CD4-positive, alpha-beta T cell treated with Interleukin-12 subunit alpha and Interleukin-12 subunit beta, for 1 hour (primary cell): ENCODE measurements at regions not wholly inside any gene's neighbourhood (a gene's known extent, or its start where the extent isn't known, plus 50 kb on each side); places are given as distances from the start of the nearest gene placed in this dataset.

Experiments used
- DNase-seq: peaks from one replicate; pipeline ENCODE4 v3.0.0-alpha.2; 2020

GRCh38 chr3:102757950-102758349 lies 323.1 kb downstream of the ZPLD1 start:
- DNase-seq: no peak

- DNase-seq: no peak
These were observed 327.0 kb downstream of the ZPLD1 start for GRCh38 chr3:102761766-102762165.

GRCh38 chr3:102790747-102791325 lies 356.0 kb downstream of the ZPLD1 start:
- no peak for DNase-seq

DNA sequence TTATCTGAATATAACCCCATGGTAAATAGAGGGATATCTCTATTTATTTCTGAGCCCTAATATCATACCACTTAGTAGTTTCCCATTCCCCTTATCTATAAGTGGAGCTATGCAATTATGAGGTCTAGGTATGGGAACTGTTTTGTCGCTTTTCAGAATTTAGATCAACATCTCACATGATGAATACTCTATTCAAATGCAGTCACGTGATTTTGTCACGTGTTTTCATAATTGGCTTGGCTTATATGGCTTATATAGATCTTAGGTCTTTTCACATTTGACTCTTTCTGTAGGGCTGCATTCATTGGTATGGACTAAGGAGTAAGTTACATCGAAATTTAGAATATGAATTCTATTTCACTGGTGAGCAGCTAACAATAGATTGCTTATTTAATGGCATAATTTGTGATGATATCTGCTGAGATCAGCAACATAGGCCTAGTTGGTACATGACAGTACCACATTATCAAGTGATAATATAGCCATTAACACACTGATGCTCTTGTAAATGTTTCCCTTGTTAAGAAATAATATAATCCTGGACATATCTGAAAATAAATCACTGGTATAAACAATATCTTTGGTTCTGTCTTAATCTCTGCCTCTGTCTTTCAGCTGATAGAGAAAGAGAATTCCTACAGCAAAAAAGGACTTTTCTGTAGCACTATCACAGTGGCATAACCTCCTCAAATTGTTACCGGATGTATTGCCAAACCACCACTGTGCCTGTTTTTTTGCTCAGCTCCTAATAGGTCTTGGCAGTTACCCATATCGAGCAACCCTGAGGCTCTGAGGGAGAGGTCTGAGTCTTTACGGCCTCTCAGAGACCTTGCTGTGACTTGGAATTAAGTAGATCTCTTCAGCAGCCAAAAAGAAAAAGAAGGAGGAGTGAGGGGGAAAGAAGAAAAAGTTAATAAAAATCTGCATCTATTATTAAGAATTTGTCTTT lies 357.1 kb downstream of the ZPLD1 start:
- DNase-seq: no peak

GRCh38 chr3:102796804-102797203 lies 362.0 kb downstream of the ZPLD1 start:
- DNase-seq: no peak

DNA sequence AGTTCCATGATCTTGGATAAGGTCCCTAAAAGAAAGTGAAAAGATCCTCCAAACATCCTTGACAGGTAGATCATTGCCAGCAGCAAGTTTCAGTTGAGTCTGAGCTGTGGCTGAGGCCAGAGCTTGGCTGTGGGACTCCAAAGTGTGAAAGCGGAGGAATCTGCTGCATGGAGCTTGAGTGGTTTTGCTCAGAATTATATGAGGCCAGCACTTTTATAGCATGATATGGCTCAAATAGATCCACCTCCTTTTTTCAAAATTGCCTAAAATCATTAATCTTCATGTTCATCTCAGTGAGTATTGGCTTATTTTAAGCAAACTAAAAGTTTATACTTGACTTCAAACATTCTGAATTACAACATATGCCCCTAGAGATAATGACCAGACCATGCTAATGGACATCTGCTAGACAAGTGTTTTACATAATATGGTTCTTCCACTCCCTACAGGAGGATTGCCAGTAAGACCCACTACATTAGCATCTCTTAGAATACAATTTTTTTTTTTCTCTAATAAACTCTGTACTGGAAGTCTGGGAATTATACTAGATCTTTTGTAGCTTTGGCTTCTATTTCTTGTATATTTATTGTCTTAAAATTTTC lies 368.1 kb downstream of the ZPLD1 start:
- no peak for DNase-seq

- DNase-seq: no peak
These were observed 376.1 kb downstream of the ZPLD1 start for GRCh38 chr3:102810937-102811336.

DNA sequence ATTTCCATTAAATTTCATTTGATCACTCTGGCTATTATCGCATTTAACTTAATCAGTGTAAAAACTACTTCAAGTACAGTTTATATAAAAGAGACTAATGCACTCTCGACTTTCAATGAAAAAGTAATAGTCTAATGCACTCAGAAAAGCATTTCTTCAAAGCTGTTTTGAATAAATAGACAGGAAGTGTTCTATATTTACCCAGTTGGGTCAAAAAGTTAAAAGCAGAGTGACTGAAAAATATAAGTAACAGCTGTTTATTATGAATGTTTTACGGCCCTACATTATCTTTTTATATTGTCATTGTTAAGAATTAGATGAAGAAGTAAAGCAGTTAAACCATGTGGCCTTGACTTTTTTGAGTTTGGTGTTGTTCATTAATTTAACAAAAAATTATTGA lies 391.8 kb downstream of the ZPLD1 start:
- no peak for DNase-seq

DNA sequence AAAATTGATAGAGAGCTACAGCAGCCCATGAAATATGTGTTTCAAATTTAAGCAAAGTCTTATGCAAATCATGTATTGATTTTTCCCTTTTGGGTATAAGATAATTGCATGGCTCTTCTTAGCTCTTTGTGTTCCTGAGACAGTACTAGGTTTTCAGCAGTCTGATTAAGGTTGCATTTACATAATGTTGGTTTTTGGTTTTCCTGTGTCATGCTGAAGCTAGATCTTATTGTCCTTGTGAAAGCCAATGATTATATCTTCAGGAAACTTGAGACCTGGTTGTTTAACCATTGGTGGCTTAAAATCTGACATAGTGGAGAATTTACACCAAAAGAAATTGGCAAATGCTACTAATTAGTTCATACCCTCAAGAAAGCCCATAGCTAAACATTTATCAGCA lies 392.6 kb downstream of the ZPLD1 start:
- DNase-seq: no peak

- no peak for DNase-seq
These were observed 395.6 kb downstream of the ZPLD1 start for GRCh38 chr3:102830415-102830814.

- DNase-seq: no peak
These were observed 407.1 kb downstream of the ZPLD1 start for GRCh38 chr3:102841866-102842265.

DNA sequence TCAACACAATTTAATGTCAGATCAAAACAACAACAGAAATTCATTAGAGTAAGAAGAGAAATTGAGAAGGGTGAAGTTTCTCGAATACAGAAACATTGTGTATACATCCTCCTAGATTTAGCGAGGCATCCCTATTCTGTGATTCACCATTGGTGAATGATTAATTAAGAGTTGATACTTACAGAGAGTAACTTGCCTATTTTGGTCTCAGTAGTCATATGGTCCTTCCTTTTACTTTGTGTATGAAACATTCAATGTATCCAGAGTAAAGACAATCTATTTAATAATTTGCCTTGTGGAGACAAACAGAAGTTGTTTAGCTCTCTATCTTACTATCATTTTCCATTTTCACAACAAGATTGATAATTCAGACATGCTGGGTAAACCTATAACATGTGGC lies 432.0 kb downstream of the ZPLD1 start:
- DNase-seq: no peak

DNA sequence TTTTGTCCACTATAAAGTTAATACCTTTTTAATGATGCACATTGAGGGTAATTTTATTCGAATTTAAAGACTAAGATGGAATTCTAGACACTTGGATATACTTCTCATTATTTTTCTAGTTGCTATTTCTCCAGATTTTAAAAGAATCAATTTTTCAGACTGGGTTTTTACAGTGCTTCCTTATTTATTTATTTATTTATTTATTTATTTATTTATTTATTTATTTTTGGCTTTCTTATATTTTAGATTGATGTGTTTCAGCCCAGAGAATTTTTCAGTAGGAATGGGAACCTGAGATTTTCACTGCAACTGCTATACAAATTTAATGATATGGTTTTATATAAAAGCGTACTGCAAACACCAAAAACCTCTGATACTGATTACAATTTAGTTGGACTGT lies 448.7 kb downstream of the ZPLD1 start:
- DNase-seq: no peak

DNA sequence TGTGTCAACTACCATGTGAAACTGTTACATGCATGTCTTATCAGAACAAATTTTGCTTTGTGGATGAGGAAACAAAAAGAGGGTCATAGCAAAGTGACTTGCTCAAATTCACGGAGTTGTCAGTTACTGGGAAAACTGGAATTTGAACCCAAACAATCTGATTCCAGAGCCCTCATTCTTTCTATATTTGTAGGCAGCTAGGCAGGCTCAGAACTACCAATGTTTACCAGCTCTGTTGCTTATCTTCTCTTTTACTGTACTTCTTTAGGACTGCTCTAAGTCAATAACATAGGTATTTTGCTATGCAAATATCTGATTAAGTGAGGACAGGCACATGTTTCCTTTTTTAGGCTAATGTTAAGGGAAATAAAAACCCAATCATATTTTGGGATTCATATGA lies 450.5 kb downstream of the ZPLD1 start:
- DNase-seq: no peak

DNA sequence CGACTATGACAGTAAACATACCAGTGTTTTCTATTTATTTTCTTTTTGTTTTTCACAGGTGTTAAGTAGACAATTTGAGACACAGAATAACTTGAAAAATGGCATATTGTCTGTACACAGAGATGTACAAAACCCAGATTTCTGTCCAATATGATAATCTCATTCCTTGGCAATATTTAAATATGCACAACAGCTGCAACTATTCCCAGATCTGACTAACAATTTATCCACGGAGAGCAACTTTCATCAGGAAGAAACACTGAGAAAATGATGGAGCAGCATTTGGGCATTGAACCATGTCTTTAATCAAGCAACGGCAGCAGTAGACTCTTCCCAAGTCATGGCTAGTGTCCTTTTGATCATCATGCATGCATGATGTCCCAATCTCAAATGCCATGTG lies 452.6 kb downstream of the ZPLD1 start:
- no peak for DNase-seq

DNA sequence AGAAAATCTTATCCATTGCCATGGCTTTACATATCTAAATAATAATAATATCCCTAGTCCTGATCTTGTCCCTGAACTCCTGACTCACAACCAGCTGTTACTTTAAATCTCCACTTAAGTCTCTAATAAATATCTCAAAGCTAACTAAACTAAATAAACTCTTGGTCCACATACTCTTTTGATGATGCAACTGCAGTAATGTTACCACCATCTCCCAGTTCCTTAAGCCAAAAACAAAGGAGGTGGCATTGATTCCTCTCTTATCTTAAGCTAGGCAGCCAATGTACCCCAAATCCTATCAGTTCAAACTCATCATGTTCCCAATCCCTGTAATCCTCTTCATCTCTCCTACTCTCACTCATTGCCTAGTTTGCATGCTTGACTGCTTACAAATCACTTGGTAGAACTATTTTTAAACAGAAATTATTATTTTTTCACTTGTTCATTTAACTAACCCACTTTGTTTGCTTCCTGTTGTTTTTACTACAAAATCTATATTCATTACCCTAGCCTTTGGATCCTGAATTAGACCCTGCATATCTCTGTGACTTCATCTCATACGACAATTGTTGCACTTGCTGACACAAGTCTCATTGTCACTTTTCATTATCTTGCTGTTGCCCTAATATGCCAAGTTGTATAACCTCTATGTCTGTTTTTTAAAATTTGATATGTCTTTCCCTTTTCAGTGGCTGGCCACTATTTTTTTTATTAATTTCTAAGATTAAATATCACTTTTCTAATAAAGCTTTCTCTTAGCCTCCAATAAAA lies 462.2 kb downstream of the ZPLD1 start:
- no peak for DNase-seq

DNA sequence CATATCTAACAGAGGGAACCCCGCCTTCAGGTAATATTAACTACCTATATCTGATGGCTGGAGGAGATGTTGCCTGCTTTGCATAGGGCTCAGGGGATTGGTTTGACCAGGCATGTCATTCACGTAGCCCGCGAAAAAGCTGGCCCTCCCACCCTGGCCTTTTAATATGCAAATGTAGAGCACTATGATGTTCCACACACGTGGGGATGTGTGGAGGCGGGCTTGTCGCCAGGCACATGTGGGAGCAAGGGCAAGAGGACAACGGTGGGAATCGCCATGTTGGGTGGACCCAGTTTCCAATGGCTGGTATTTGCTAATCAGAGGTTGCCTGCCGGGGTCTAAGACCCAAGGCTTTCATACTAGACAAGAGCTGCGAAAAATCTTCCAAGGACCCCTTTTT lies 469.8 kb downstream of the ZPLD1 start:
- DNase-seq: no peak

DNA sequence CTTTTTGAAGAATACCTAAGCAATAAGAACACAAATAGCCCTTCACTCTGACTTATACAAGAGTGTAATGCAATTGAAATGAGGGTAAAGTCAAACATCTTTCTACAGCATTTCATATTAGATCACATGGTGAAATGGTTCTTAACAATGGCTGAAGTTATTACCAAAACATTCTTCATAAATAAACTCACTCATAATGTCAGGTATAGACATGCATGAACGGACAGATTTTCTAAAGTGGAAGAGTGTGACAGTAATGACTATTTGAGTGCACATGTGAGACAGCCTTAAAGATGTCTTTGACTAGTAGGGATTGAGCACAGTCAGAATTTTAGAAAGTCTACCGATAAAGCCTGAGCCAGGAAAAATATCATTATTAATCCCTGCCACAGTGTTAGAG lies 471.0 kb downstream of the ZPLD1 start:
- DNase-seq: no peak

DNA sequence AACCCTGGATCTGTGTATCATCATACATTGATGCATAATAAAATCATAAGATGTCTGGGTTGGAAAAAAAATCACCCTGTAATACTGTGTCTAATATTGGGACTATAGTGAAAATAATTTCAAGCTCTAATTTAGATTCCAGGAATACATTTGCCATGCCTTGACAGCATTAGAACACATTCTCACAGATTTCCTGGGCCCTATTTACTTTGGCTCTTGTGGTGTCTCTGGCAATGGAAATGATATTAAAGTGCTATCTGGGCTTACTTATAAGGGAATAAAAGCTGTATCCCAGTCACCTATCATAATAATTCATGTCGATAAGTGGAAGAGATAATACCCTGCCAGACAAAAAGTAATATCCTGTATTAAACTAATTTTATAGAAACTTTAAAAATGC lies 472.0 kb downstream of the ZPLD1 start:
- no peak for DNase-seq

GRCh38 chr3:102909904-102910303 lies 475.1 kb downstream of the ZPLD1 start:
- no peak for DNase-seq

DNA sequence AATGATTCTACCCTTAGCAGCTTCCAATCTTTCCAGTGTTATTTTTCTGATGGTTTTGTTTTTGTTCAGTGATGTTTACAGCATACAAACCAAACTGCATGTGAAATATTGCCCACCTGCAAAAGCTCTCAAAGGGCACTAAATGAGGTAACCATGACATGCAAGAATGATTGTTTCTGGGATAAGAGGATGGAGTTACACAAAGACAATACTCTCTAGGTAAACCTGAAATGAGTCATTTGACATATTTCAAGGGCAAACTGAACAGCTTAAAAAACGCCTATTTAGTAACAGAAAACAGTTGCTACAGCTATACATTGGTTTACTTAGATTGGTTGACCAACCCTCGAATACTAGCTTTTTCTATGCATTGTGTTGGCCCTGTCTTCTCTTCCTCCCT lies 481.7 kb downstream of the ZPLD1 start:
- DNase-seq: no peak

- no peak for DNase-seq
These were observed 491.8 kb downstream of the ZPLD1 start for GRCh38 chr3:102926618-102927017.

DNA sequence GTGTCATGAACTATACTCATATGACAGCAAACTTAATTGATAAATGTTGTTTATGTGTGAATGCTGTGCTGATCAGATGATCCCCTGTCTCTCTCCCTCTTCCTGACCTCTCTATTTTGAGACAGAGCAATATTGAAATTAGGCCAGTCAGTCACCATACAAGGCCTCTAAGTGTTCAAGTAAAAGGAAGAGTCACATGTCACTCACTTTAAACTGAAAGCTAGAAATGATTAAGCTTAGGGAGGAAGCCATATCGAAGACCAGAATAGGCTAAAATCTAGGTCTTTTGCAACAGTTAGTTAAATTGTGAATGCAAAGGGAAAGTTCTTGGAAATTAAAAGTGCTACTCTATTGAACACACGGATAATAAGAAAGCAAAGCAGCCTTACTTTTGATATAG lies 498.6 kb downstream of the ZPLD1 start:
- no peak for DNase-seq
